ENCODE measurements at regions not wholly inside any gene's neighbourhood (a gene's known extent, or its start where the extent isn't known, plus 50 kb on each side); places are given as distances from the start of the nearest gene placed in this dataset.

DNA sequence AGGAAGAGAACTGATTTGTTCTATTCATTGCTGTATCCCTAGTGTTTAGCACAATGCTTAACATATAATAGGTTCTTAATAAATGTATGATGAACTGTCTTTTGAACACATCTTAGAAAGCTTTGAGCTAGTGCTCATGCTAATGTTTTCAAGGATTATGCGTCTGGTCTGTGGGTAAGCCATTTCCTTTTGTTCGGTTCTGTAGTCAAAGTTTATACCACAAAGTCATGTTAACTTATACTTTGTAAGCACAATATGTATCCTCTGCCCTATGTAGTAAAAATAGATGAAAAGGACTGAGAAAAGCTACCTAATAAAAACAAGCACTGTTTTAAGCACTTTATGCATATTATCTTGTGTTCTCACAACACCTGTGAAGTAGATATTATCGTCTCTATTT is 301.9 kb downstream of the GLUD2 start:
- no peaks in the 10 kb centered on the region for H3K36me3 ChIP-seq (ENCODE audit: control insufficient read depth, insufficient read depth, low read length)
- no peak for DNase-seq (ENCODE audit: low read depth, low spot score)
- no peaks in the 10 kb centered on the region for H3K9me3 ChIP-seq (ENCODE audit: control insufficient read depth, insufficient read depth, low read depth, low read length)
- H3K4me3 ChIP-seq (ENCODE audit: low read depth in 2 of 2, low read length in 2 of 2) = no peak overlapping the region
- POLR2A ChIA-PET = no interaction called here
- ATAC-seq = no peak
- intact Hi-C loops (cut with micrococcal nuclease; ENCODE audit: unreplicated experiment) (no loop called here), in situ Hi-C loops (cut with HindIII; ENCODE audit: low pct_unique_long_range_greater_than_20kb, low sequenced_read_pairs) (no loop called here)
- H3K27ac ChIP-seq (ENCODE audit: low read length) = no peak overlapping the region
- no peaks in the 10 kb centered on the region for H3K27me3 ChIP-seq (ENCODE audit: control insufficient read depth, insufficient read depth, low read length)
- CTCF ChIA-PET = no interaction called here
- no peaks in the 10 kb centered on the region for H3K4me1 ChIP-seq (ENCODE audit: control insufficient read depth, insufficient read depth, low read length)
- no TSS peak for BruUV-seq (replicated peaks)
- TF ChIP-seq, protein P1, sequence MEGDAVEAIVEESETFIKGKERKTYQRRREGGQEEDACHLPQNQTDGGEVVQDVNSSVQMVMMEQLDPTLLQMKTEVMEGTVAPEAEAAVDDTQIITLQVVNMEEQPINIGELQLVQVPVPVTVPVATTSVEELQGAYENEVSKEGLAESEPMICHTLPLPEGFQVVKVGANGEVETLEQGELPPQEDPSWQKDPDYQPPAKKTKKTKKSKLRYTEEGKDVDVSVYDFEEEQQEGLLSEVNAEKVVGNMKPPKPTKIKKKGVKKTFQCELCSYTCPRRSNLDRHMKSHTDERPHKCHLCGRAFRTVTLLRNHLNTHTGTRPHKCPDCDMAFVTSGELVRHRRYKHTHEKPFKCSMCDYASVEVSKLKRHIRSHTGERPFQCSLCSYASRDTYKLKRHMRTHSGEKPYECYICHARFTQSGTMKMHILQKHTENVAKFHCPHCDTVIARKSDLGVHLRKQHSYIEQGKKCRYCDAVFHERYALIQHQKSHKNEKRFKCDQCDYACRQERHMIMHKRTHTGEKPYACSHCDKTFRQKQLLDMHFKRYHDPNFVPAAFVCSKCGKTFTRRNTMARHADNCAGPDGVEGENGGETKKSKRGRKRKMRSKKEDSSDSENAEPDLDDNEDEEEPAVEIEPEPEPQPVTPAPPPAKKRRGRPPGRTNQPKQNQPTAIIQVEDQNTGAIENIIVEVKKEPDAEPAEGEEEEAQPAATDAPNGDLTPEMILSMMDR (IDR thresholded peaks at IDR 0.05) = no peak
- TF ChIP-seq, protein P2, sequence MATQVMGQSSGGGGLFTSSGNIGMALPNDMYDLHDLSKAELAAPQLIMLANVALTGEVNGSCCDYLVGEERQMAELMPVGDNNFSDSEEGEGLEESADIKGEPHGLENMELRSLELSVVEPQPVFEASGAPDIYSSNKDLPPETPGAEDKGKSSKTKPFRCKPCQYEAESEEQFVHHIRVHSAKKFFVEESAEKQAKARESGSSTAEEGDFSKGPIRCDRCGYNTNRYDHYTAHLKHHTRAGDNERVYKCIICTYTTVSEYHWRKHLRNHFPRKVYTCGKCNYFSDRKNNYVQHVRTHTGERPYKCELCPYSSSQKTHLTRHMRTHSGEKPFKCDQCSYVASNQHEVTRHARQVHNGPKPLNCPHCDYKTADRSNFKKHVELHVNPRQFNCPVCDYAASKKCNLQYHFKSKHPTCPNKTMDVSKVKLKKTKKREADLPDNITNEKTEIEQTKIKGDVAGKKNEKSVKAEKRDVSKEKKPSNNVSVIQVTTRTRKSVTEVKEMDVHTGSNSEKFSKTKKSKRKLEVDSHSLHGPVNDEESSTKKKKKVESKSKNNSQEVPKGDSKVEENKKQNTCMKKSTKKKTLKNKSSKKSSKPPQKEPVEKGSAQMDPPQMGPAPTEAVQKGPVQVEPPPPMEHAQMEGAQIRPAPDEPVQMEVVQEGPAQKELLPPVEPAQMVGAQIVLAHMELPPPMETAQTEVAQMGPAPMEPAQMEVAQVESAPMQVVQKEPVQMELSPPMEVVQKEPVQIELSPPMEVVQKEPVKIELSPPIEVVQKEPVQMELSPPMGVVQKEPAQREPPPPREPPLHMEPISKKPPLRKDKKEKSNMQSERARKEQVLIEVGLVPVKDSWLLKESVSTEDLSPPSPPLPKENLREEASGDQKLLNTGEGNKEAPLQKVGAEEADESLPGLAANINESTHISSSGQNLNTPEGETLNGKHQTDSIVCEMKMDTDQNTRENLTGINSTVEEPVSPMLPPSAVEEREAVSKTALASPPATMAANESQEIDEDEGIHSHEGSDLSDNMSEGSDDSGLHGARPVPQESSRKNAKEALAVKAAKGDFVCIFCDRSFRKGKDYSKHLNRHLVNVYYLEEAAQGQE (IDR thresholded peaks at IDR 0.05; ENCODE audit: insufficient read depth in 1 of 2, low read depth in 2 of 2, low read length in 1 of 2) = no peak
- TF ChIP-seq TCF7L2 (IDR thresholded peaks at IDR 0.05; ENCODE audit: low read depth, low read length) = no peak
- TF ChIP-seq SIN3A (IDR thresholded peaks at IDR 0.05; ENCODE audit: borderline replicate concordance, insufficient read depth, low read depth, low read length) = no peak
- TF ChIP-seq POLR2AphosphoS5 (IDR thresholded peaks at IDR 0.05; ENCODE audit: low read depth, low read length) = no peak

DNA sequence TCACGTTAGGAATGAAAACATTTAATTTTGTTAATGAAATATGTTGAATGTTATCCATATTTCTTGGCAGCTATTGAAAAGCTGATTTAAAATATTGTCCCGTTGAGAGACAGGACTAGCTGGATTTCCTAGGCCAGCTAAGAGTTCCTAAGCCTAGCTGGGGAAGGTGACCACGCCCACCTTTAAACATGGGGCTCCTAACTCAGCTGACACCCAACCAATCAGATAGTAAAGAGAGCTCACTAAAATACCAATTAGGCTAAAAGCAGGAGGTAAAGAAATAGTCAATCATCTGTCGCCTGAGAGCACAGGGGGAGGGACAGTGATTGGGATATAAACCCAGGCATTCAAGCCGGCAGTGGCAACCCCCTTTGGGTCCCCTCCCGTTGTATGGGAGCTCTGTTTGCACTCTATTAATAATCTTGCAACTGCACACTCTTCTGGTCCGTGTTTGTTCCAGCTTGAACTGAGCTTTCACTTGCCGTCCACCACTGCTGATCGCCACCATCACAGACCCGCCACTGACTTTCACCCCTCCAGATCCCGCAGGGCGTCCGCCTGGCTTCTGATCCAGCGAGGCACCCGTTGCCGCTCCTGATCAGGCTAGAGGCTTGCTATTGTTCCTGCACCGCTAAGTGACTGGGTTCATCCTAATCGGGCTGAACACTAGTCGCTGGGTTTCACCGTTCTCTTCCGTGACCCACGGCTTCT is 308.9 kb downstream of the GLUD2 start:
- Histone ChIP-seq H3K4me1 (ENCODE audit: control insufficient read depth, insufficient read depth, low read length) (no peaks in the 10 kb centered on the region), H3K27me3 (ENCODE audit: control insufficient read depth, insufficient read depth, low read length) (no peaks in the 10 kb centered on the region), H3K36me3 (ENCODE audit: control insufficient read depth, insufficient read depth, low read length) (no peaks in the 10 kb centered on the region), H3K4me3 (ENCODE audit: low read depth in 2 of 2, low read length in 2 of 2) (no peak overlapping the region), H3K9me3 (ENCODE audit: control insufficient read depth, insufficient read depth, low read depth, low read length) (no peaks in the 10 kb centered on the region), H3K27ac (ENCODE audit: low read length) (no peak overlapping the region)
- ChIA-PET CTCF (no interaction called here), POLR2A (interaction anchor here (0.5 to 0.6 kb wide), 2 partner anchors 778 to 795 kb away, joined by 3 to 7 read pairs; no protein-coding TSS in a partner anchor)
- TF ChIP-seq SIN3A (IDR thresholded peaks at IDR 0.05; ENCODE audit: borderline replicate concordance, insufficient read depth, low read depth, low read length) = no peak
- no peak for TF ChIP-seq TCF7L2 (IDR thresholded peaks at IDR 0.05; ENCODE audit: low read depth, low read length)
- TF ChIP-seq, protein P1 (IDR thresholded peaks at IDR 0.05) = no peak
- TF ChIP-seq, protein P2 (IDR thresholded peaks at IDR 0.05; ENCODE audit: insufficient read depth in 1 of 2, low read depth in 2 of 2, low read length in 1 of 2) = no peak
- no peak for TF ChIP-seq POLR2AphosphoS5 (IDR thresholded peaks at IDR 0.05; ENCODE audit: low read depth, low read length)
- in situ Hi-C loops (cut with HindIII; ENCODE audit: low pct_unique_long_range_greater_than_20kb, low sequenced_read_pairs) = no loop called here
- DNase-seq (ENCODE audit: low read depth, low spot score) = no peak
- BruUV-seq (replicated peaks) = no TSS peak
- no peak for ATAC-seq
- intact Hi-C loops (cut with micrococcal nuclease; ENCODE audit: unreplicated experiment) = no loop called here

Measured in Panc1 (cell line).